Epidermal melanocyte (primary cell): ENCODE measurements at regions not wholly inside any gene's neighbourhood (a gene's known extent, or its start where the extent isn't known, plus 50 kb on each side); places are given as distances from the start of the nearest gene placed in this dataset.
"Not testable (repeated sequence)": the region's sequence is repeated elsewhere in the genome, so short reads cannot be mapped to it uniquely, and the experiment has no call there.

Experiments used
- DNase-seq: peaks from one replicate; pipeline ENCODE4 v3.0.0; 2011; ENCODE audit warnings: low spot score; ENCODE audit not compliant: insufficient read length

- DNase-seq: no peak
These were observed 1177.9 kb downstream of the DIAPH3 start for GRCh38 chr13:58985845-58986244.

DNA sequence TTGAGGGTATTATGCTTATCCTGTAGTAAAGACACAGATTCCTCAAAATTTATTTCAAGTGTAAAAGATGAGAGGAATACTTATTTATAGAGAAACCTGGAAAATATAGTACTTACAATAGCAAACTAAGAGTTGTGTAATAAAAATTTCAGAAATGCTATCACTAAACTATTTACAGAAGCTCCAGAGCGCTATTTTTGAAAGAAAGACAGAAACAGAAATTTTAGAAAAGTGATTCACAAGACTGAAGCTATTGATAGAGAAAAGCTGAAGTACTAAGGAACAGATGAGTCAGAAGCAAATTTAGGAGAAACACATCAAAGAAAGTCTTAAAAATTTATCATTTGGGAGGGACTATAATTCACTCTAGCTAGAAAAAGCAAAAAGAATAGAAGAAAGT, 1174.2 kb downstream of the DIAPH3 start:
- no peak for DNase-seq

GRCh38 chr13:58991826-58992477, 1171.8 kb downstream of the DIAPH3 start:
- no peak for DNase-seq

DNA sequence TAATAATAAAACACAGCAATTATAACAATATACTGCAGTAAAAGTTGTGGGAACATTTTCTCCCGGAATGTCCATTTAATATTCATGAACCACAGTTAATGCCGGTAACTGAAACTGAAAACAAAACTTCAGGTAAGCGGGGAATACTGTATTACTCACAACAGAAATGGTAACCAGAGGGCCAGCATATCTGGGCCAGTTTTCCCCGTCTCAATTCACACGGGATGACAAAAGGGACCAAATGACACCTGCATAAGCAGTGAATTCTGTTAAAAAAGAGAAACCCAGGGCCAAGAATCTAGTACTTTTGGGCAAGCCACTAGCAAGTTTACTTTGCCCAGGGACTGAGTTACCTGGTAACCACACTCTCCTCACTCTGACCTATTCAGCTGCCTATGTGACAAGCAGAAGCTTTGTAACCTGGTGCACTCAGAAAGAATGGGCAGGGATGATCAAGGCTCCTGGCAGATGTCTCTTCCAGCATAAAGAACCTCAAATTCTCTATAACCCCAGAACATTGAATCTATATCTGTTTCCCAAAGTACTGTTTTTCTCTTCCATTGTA, 1171.2 kb downstream of the DIAPH3 start:
- no peak for DNase-seq

DNA sequence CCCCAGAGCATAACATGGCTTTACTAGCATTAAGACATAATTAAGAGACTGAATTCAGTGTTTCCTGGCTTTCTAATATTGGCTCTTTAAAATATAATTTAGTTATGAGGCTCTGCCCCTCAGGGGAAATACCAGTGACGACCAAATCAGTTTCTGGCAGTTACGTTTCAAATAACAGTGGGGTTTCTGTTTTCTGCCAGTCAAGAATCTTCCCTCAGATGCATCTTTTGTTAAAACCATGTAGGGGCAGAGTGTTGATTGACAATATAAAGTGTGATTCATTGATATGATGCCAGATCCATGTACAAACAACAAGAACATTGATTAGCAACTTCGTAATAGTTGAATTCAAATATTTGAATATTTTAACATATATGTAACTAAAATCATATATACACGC, 1169.7 kb downstream of the DIAPH3 start:
- DNase-seq: peak; percentile 37

- DNase-seq: no peak
These were observed 1169.0 kb downstream of the DIAPH3 start for GRCh38 chr13:58994777-58995176.

GRCh38 chr13:58998716-58999115, 1165.0 kb downstream of the DIAPH3 start:
- no peak for DNase-seq

- DNase-seq: no peak
These were observed 1163.9 kb downstream of the DIAPH3 start for GRCh38 chr13:58999851-59000250.

GRCh38 chr13:59000770-59001169, 1163.0 kb downstream of the DIAPH3 start:
- no peak for DNase-seq

DNA sequence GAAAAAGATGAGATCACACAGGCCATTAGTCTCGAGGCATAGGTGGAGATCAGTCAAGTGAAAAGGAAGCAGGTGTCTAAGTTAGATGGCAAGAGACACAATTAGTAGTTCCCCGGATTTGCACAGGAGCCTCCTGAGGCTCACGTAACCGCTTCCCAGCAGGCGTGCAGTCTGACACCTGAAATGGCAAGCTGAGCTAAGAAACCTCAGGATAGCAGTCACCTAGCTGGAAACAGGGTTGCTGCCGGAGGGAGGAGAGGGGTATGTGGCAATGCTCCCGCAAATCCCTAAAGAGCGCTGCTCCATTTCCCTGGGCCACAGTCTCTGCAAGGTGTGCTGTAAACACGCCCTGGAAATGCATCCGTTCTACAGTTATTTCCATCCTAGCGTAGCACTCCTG, 1151.0 kb downstream of the DIAPH3 start:
- DNase-seq: no peak

DNA sequence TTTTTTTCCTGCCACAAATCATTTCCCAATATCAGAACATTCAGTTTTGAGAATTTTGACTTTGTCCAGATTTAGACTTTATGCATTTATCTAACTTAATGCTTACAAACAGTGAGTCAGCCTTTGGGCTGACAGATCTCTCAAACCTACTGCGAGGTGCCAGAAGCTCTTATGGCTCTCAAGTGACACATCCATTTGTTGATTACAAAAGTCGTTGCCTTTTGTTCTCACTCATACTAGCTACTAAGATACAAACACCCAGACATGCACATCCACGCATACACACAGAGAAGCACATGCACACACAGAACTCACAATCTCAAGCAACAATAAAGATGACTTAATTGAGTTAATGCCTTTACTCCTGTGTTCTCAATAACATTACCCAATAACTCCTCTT, 1147.5 kb downstream of the DIAPH3 start:
- no peak for DNase-seq

- no peak for DNase-seq
These were observed 1139.3 kb downstream of the DIAPH3 start for GRCh38 chr13:59024434-59024833.

DNA sequence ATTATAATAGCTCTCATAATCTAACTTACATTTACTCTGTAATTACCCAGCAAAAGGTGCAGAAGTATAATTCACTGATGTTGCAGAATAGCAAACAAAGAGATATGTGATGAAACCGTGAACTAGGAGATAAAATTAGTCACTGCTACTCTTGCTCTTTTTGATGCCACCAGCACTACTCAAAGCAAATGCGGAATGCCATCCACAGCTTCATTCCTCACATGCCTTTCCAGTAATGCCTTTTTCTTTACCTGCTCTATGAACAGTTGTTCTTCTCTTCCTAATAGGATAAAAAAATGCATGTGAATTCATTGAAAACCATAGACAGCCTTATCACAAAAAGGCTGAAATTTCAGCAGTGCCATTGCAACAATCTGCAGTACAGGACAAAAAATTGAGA, 1129.5 kb downstream of the DIAPH3 start:
- no peak for DNase-seq

GRCh38 chr13:59038824-59039223, 1124.9 kb downstream of the DIAPH3 start:
- DNase-seq: no peak

DNA sequence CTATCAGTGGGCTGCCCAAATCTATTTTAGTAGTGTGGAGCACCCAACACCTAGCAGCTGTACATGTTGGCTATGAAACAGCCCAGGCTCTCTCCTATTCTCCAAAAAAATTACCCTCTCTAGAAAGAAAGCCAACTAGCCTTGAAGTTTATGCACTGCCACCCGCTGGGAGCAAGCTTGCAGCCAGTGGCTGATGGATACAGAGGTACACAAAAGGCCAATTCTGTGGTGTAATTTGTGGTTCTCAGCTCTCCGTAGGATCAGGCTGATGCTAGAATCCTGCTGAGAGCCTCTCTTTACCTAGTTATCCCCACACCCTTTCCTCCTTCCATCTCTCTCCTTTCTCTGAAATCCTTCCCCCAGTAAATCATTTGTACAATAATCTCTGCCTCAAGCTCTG, 1120.7 kb downstream of the DIAPH3 start:
- no peak for DNase-seq

DNA sequence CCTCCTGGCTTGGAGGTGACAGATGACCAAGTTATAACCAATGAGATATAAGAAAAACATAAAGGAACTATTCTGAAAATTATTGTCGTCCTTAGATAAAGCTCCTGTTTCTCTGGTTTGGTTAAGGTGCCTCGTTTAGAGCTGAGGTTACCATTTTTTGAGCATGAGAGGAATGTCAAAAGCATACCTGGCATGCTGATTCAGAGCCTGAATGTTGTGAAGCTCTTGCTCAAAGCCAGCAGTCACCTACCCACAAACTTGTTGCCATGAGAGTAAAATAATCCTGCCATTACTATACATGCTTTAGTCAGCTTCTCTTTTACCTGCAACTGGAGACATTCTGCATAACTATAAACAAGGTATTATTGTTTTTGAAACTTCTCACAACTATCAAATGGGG, 1116.2 kb downstream of the DIAPH3 start:
- no peak for DNase-seq

DNA sequence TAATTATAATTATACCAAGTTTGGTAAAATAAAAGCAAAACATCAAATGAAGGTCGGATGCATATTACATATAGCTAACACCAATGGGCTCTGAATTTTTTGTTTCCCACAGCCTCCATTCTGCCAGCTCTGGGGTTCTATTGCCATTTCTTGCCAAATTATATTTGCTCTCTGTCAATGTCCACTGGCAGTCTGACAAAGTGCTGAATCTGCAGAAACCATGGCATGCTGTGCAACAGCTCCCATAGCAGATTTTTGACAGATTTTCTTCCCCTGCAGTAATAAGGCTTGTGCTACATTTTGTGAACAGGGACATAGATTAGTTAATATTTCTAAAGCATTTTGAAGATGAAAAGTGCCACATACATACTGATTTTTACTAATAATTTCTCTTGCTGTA, 1102.1 kb downstream of the DIAPH3 start:
- no peak for DNase-seq

GRCh38 chr13:59064042-59064441, 1099.7 kb downstream of the DIAPH3 start:
- no peak for DNase-seq

DNA sequence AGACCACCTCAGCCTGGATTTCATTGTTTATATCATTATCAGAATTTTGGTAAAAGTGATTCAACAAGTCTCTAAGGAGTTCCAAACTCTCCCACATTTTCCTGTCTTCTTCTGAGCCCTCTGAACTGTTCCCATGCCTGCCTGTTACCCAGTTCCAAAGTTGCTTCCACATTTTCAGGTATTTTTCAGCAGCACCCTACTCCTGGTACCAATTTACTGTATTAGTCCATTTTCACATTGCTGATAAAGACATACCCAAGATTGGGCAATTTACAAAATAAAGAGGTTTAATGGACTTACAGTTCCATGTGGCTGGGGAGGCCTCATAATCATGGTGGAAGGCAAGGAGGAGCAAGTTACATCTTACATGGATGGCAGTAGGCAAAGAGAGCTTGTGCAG, 1087.3 kb downstream of the DIAPH3 start:
- not testable (repeated sequence) for DNase-seq

DNA sequence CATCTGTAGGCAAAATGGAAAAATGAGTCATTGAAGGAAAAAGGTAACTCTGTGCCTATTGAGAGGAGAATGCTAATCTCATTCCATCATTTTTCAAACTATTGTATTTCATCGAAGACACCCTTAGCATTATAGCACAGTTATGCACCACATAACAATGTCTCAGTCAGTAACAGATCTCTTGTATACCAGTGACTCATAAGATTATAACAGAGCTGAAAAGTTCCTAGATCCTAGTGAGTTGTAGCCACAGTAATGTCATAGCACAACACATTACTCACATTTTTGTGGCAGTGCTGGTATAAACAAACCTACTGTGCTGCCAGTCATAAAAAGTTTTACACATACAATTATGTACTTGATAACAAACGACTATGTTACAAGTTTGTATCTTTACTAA, 1077.6 kb downstream of the DIAPH3 start:
- no peak for DNase-seq

DNA sequence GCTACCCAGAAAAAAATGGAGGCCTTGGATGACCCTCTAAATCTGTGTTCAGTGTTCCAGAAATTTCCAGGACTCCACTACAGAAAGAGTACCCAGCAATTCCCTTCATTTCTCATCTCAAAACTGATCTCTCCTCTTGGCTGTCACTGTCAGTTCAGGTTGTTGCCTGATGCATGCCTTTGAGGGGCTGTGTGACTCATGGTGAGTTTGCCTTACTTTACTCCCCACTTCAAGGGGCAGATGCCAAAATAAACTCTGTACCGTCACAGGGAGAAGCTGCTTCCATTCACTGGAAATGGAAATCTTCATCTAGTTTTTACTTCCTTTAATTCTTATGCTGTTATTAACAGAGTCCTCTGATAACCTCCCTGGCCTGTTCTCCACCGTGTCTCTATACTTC, 1075.0 kb downstream of the DIAPH3 start:
- DNase-seq: no peak

DNA sequence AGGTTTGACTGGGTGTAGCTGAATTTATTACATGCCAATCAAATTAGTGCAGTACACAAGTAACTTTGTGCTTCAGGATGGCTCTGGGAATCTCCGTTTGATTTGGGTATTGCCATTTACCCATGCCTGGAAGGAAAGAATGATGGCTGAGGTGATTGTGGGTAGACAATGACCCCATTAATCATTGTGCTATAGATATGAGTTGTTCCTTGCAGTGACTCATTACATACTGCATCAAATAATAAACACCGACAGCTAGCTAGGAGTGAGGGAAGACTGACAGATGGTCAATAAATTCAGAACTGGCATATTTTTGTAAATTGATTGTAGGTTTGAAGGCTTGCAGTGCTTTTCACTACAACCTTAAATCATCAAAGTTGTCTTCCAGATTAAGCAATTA, 1069.5 kb downstream of the DIAPH3 start:
- no peak for DNase-seq

DNA sequence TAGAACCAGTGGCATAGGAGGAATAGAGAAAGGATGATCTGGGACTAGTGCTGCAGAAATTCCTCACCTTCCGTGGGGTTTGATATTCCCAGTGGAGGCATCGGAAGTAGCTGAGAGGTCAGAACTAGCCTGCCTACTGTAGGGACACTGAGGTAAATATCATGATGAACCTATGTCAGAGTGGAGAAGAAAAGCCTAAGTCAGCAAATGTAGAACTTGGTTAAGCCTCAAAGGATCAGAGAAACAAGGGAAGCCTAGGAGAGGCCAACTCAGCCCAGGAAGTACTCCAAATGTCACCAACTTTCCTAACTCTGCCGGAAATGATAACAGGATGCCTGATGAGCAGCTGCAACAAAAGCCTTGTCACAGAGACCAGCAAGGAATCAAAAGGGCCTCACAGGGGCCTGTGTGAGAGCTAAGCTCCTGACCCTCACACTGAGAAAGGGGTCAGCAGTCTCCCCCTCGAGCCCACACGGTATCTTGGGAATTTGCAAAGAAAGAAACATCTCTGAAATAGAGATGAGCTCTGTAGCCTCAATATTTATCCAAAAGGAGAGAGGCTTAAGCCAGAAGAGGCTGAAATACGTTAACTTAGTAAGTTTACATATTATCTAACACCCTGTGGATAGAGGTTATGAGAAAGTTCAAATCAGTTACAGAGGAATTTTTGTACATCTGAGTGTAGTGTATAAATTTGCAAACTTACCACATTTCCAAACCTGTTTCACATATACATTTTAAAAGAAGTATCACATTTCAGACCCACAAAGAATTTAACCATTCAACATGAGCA, 1064.3 kb downstream of the DIAPH3 start:
- DNase-seq: no peak
